ENCODE measurements at regions not wholly inside any gene's neighbourhood (a gene's known extent, or its start where the extent isn't known, plus 50 kb on each side); places are given as distances from the start of the nearest gene placed in this dataset.

DNA sequence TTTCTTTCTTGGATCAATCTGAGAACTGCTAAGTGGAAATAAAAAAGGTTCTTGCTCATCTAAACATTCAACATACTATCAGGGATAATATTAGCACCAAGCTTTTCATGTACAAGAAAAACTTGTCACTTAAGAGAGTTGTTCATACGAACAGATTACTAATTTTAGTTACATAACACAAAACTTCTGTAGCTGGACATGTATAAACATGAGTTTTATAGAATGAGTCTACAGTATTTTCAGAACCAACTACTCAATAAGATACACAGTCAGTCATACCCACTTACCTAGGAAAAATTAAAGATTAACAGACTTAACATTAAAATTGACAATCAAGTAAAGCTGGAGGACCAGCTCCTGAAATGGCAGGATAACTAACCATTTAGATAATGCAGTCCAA, 540.1 kb upstream of the FAM241A start:
- Histone ChIP-seq H3K4me1 (no peaks in the 10 kb centered on the region), H3K36me3 (ENCODE audit: control insufficient read depth, insufficient read depth, low read length) (no peaks in the 10 kb centered on the region), H3K9me3 (no peaks in the 10 kb centered on the region), H3K27me3 (replicated peaks; ENCODE audit: control insufficient read depth, insufficient read depth, low read length) (no peaks in the 10 kb centered on the region), H3K4me3 (ENCODE audit: low read depth, low read length) (no peak overlapping the region)
- no peak for DNase-seq
- no TSS peak for BruUV-seq (replicated peaks)
- TF ChIP-seq, protein P1, sequence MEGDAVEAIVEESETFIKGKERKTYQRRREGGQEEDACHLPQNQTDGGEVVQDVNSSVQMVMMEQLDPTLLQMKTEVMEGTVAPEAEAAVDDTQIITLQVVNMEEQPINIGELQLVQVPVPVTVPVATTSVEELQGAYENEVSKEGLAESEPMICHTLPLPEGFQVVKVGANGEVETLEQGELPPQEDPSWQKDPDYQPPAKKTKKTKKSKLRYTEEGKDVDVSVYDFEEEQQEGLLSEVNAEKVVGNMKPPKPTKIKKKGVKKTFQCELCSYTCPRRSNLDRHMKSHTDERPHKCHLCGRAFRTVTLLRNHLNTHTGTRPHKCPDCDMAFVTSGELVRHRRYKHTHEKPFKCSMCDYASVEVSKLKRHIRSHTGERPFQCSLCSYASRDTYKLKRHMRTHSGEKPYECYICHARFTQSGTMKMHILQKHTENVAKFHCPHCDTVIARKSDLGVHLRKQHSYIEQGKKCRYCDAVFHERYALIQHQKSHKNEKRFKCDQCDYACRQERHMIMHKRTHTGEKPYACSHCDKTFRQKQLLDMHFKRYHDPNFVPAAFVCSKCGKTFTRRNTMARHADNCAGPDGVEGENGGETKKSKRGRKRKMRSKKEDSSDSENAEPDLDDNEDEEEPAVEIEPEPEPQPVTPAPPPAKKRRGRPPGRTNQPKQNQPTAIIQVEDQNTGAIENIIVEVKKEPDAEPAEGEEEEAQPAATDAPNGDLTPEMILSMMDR (IDR thresholded peaks at IDR 0.05; ENCODE audit: insufficient read depth in 1 of 2, low read depth in 1 of 2, low read length in 1 of 2, severe bottlenecking in 1 of 2, unreplicated experiment in 1 of 2), result no peak
- H3K27me3 Mint-ChIP-seq (ENCODE audit: insufficient read depth, unreplicated experiment), result peaks cover 12% of the 10 kb centered on the region
- no peak overlapping the region for H3K4me3 Mint-ChIP-seq (ENCODE audit: unreplicated experiment)
- ChIA-PET CTCF (no interaction called here), POLR2A (no interaction called here)
- H3K4me1 Mint-ChIP-seq (ENCODE audit: low read depth, unreplicated experiment), result no peaks in the 10 kb centered on the region
- no peaks in the 10 kb centered on the region for H3K9me3 Mint-ChIP-seq (ENCODE audit: unreplicated experiment)
- H3K36me3 Mint-ChIP-seq (ENCODE audit: insufficient read depth, unreplicated experiment), result no peaks in the 10 kb centered on the region
- intact Hi-C loops (cut with micrococcal nuclease; ENCODE audit: unreplicated experiment), result no loop called here
- H3K27ac Mint-ChIP-seq (ENCODE audit: unreplicated experiment), result no peak overlapping the region

DNA sequence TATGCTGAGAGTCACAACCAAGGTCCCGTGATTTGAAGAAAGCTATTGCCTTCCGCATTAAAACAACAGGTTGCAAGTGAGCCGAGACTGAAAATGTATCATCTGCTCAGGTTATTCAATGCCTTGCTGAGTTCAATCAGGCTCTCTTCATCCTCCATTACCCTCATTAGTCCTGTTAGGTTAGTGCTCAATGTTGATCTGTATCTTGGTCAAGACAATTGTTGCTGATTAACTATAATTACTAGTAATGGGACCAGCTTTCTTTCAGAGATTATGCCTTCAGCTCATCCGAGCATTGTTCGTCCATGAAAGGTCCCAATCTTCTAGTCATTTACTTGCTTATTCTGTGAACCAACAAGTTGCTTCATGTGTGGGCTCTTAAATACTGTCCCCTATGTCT, 534.6 kb upstream of the FAM241A start:
- no peaks in the 10 kb centered on the region for H3K9me3 Mint-ChIP-seq (ENCODE audit: unreplicated experiment)
- H3K27me3 Mint-ChIP-seq (ENCODE audit: insufficient read depth, unreplicated experiment), result peaks cover 5% of the 10 kb centered on the region
- H3K27ac Mint-ChIP-seq (ENCODE audit: unreplicated experiment), result no peak overlapping the region
- Histone ChIP-seq H3K4me3 (ENCODE audit: low read depth, low read length) (no peak overlapping the region), H3K9me3 (no peaks in the 10 kb centered on the region), H3K4me1 (no peaks in the 10 kb centered on the region), H3K27me3 (replicated peaks; ENCODE audit: control insufficient read depth, insufficient read depth, low read length) (no peaks in the 10 kb centered on the region), H3K36me3 (ENCODE audit: control insufficient read depth, insufficient read depth, low read length) (no peaks in the 10 kb centered on the region)
- POLR2A ChIA-PET, result no interaction called here
- no peak overlapping the region for H3K4me3 Mint-ChIP-seq (ENCODE audit: unreplicated experiment)
- no peaks in the 10 kb centered on the region for H3K36me3 Mint-ChIP-seq (ENCODE audit: insufficient read depth, unreplicated experiment)
- no TSS peak for BruUV-seq (replicated peaks)
- TF ChIP-seq, protein P1 (IDR thresholded peaks at IDR 0.05; ENCODE audit: insufficient read depth in 1 of 2, low read depth in 1 of 2, low read length in 1 of 2, severe bottlenecking in 1 of 2, unreplicated experiment in 1 of 2), result no peak
- CTCF ChIA-PET, result no interaction called here
- H3K4me1 Mint-ChIP-seq (ENCODE audit: low read depth, unreplicated experiment), result no peaks in the 10 kb centered on the region
- intact Hi-C loops (cut with micrococcal nuclease; ENCODE audit: unreplicated experiment), result no loop called here
- DNase-seq, result no peak

DNA sequence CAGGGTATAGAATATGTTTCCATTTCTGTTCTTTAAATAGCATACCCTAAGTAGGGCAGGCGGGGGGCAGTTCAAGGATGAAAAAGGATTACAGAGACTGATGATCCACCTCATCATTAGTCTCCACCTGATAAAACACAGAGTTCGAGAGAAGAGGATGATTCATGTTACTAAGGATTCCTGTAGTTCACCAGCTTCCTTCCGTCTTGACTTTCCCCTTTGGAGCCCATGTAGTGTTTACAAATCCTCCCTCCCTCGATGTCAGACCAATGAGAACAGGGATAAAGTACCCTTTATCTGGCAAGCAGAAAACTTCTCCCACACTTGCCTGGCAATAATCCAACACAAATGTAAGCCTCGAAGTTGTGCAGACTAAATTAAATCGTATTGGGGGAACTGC, 526.3 kb upstream of the FAM241A start:
- no peak overlapping the region for H3K4me3 Mint-ChIP-seq (ENCODE audit: unreplicated experiment)
- Histone ChIP-seq H3K36me3 (ENCODE audit: control insufficient read depth, insufficient read depth, low read length) (no peaks in the 10 kb centered on the region), H3K9me3 (no peaks in the 10 kb centered on the region), H3K4me3 (ENCODE audit: low read depth, low read length) (no peak overlapping the region), H3K4me1 (no peaks in the 10 kb centered on the region), H3K27me3 (replicated peaks; ENCODE audit: control insufficient read depth, insufficient read depth, low read length) (no peaks in the 10 kb centered on the region)
- no peaks in the 10 kb centered on the region for H3K4me1 Mint-ChIP-seq (ENCODE audit: low read depth, unreplicated experiment)
- no TSS peak for BruUV-seq (replicated peaks)
- H3K36me3 Mint-ChIP-seq (ENCODE audit: insufficient read depth, unreplicated experiment), result no peaks in the 10 kb centered on the region
- no peak overlapping the region for H3K27ac Mint-ChIP-seq (ENCODE audit: unreplicated experiment)
- intact Hi-C loops (cut with micrococcal nuclease; ENCODE audit: unreplicated experiment), result no loop called here
- H3K27me3 Mint-ChIP-seq (ENCODE audit: insufficient read depth, unreplicated experiment), result peaks cover 4% of the 10 kb centered on the region
- POLR2A ChIA-PET, result no interaction called here
- CTCF ChIA-PET, result no interaction called here
- H3K9me3 Mint-ChIP-seq (ENCODE audit: unreplicated experiment), result no peaks in the 10 kb centered on the region
- TF ChIP-seq, protein P1 (IDR thresholded peaks at IDR 0.05; ENCODE audit: insufficient read depth in 1 of 2, low read depth in 1 of 2, low read length in 1 of 2, severe bottlenecking in 1 of 2, unreplicated experiment in 1 of 2), result no peak
- DNase-seq, result no peak
